AG08396 (cell line): ENCODE measurements at regions not wholly inside any gene's neighbourhood (a gene's known extent, or its start where the extent isn't known, plus 50 kb on each side); places are given as distances from the start of the nearest gene placed in this dataset.
A peak's percentile ranks its signal among the peaks of the same experiment; 100 is the strongest.

Source experiments
- DNase-seq: peaks from one replicate; pipeline ENCODE4 v3.0.0; 2012; ENCODE audit warnings: low spot score, mixed read lengths

DNA sequence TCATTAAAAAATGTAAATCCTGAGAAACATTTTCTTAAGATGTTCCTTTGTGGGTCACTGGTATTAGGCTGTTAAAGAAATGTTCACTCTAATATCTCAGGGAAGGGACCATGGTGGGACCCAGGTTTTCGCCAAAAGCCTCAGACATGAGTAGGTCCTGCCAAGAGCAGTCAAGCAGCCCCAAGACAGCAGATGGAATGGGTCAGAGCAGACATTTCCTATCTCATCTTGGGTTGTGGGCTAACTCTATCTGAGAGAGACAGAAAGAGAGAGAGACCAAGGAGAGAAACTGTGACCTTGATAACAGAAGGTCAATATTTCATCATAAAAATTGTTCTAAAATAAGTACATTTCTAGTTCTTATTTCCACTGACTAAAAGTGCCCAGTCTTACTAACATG, 661.7 kb downstream of the TSN start:
- no peak for DNase-seq

DNA sequence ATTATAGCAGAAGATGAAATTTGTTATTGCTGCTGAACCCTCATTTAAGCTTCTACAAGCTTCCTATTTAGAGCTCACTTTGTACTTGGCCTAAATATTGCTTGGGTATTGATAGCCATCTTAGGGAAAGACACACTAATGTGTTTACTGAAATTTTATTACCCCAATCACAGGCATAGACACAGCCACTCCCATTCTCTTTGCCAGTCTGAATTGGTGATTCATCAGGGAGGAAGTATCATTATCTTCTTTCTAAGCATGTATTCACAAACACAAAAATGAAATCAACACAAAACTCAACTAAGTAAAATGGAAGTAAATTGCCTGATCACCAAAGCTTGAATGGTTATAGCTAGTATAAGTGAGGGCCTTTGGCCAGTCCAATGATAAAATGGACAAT, 666.3 kb downstream of the TSN start:
- DNase-seq = no peak

DNA sequence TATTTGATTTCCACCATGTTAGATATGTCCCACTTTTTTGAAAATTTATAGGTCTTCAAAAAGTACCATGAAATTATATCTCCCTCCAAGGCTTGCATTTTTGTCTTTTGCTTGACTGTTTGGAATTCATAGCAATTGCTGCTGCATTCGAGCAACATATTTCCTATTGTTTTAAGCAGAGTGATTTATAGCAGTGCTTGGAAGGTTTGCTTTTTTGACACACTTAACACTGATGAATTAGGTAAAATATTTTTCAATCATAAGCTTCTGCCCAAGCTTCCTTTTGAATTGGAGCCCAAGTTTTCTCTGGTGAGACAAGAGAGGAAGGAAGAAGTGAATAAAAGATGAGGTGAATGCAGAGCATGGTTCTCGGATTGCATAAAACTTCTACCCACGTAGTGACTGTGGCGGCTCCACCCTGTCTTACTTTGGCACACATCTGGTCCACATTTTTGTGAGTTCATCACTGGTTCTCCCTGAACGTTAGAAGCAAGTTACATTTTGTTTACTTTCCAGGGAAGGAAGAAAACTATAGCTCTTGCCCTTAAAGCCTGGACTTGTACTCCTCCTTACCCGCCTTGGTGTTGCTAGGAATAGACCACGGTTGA, 667.0 kb downstream of the TSN start:
- DNase-seq = no peak

DNA sequence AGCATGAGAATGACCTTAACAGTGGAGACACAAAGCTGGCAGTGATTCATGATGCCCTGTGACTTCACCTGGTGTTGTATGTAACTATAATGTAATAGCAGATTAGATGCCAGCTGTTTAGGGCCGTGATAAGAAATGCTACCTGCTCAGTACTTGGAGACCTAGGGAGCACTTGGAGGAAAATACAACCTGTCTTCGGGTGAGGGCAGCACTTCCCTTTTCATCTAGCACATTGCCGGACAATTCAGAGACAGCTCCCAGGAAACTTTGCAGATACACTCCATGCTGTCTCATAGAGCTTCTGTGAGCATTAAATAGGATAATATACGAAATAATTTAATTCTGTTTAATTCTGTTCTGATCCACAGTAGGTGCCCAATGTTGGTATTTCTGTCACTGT, 668.5 kb downstream of the TSN start:
- DNase-seq = no peak

DNA sequence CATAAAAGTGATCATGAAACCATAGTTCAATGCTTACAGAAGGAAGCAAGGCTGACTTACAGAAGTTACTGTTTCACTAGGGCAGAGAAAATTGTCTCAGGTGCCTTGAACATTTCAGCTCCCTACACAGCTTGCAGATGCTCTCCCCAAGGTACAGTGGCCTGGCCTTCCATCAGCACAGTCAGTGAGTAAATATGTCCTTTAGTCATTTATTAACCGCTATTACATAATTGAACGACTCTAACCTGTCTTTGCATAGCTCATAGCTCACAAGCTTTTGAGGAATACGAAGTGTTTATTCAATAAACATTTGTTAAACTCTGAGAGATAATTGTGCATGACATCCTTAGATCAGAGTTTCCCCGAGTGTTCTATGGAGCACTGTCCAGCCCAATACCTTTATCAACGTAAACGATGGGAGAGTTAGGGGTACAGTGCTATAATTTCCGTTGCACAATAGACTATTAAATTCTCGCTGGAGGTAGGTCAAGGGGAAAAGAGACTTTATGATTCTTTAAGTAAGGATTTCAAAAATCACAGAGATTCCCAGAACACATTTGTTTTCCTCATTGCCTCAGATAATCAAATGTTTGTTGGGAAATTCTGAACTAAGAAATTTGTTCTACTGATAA, 677.8 kb downstream of the TSN start:
- DNase-seq = no peak

DNA sequence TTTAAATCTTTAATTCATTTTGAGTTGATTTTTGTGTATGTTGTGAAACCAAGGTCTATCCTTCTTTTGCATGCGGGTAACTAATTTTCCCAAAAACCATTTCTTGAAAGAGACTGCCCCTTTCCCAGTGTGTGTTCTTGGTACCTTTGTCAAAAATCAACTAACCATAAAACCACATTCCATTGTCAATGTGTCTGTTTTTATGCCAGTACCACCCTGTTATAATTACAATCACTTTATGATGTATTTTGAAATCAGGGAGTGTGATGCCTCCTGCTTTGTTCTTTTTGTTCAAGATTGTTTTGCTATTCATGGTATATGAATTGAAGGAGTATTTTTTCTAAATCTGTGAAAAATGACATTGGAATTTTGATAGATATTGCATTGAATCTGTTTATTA, 689.6 kb downstream of the TSN start:
- no peak for DNase-seq

DNA sequence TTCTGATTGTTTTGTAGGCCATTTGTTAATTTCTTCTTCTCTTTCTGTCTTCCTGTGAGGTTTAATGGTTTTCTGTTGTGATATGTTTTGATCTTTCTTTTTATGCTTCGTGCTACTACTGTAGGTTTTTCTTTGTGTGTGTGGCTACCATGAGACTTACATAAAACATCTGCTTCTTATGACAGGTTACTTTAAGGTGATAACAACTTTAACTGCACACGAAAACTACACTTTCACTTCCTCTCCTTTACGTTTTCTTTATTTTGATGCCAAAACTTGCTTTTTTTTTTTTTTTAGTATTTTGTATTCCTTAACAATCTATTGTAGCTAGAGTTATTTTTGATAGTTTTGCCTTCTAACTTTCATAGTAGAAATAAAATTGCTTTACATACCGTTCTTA, 691.3 kb downstream of the TSN start:
- DNase-seq = no peak

DNA sequence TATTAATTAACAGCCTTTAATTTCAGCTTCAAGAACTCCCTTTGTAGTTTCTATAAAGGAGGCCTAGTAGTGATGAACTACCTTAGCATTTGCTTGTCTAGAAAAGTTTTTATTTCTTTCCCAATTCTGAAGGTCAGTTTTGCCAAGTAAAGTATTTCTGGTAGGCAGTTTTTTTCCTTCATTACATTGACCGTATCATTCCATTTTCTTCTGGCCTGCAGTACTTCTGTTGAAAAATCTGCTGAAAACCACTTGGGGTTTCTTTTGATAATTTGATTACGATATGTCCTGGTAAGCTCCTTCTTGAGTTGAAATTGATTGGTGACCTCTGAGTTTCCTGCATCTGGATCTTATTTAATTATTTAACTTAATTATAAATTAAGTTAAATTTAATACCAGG, 691.8 kb downstream of the TSN start:
- DNase-seq = no peak

DNA sequence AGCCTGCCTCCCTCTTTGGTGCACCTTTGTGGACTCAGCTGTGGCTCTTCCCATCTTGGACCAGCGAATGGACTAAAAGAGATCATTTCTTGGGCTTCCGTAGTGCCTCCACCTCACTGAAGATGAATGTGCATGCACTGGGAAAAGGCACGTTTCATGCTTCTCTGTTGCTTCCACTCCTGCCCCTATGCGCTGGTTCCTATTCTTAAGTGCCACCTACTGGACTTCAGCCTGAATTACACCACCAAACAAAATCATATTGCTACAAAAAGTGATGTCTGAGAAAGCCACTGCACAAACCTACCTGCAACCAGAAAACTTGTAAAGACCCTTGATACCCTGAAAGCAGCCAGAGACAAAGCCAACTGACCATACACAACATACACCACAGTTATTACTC, 695.6 kb downstream of the TSN start:
- peak; percentile 7 for DNase-seq

DNA sequence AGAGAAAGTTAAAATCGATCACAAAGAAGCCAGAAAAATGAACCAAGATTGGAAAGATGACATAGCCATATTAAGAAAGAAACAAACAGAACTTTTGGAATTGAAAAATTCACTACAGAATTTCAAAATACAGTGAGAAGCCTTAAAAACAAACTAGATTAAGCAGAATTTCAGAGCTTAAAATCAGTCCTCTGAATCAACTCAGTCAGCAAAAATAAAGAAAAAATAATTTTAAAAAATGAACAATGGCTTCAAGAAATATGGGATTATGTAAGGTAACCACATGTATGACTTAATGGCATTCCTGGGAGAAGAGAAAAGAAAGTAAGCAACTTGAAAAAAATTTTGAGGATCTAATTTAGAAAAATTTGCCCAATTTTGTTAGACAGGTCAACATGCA, 696.2 kb downstream of the TSN start:
- DNase-seq = no peak

DNA sequence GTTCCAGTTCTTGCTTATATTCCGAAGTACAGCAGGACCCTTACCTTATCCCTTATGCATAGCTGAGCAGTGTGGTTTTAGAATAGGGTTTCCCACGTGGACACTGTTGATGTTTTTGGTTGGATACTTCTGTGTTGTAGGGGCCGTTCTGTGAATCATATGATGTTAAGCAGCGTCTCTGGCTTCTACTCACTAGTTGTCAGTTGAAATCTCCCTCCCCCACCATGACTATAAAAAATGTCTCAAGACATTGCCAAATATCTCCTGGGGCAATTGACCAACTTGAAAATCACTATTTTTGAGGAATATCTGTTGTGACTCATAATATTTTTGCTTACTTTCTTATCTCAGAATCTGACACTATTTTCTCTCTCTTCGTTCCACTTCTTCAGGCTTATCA, 713.7 kb downstream of the TSN start:
- DNase-seq = no peak

DNA sequence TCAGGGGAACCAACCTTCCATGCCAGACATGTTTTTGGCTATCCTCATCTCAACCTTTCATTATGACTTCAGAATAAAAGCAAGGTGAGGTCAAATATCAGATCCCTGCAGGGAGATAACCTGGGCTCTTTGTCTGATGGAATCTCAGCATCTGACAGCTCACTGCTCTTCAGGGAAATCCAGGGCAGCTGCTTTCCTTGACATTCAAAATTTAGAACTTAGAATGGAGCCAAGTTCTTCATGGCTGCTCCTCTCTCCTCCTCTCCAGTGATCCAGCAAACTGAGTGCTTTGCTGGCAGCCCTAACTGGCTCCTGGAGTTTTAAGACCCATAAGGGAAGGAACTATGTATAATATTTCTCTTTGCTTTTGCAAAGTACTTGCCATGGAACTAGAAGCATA, 716.3 kb downstream of the TSN start:
- DNase-seq = no peak

DNA sequence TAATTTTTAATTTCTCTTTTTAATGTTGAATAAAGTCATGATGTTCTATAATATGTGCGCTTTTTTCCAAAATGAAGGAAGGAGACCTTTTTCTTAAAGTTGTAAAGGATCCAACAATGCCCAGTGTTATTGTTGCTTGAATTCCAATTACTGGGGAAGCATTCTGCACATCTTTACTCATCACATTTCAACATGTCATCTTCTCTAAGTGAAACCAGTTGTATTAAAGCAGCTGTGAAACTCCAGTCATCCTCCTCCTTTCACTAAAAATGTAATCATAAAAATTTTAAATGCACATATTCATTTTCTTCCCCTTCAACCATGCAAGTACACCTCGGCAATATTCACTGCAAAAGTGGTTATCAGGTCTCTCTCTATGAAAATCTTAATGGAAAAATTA, 722.7 kb downstream of the TSN start:
- DNase-seq = no peak

DNA sequence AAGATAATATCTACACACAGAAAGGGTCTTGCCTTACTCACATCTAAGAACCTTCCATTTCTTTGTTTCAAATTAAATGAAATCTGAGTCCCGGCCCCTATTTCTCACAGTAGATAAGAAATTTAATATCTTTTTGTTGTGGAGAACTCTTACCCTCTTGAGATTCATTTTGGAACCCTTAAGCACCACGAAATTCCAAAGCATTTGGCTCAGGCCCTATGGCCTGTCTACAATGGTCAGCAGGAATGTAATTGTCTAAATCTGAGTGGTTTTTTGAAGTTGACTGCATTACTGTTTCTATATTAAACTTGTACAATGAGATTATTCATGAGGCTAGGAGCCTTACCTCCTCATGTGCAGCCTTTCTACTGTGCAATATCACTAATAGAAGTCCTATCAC, 723.3 kb downstream of the TSN start:
- no peak for DNase-seq

DNA sequence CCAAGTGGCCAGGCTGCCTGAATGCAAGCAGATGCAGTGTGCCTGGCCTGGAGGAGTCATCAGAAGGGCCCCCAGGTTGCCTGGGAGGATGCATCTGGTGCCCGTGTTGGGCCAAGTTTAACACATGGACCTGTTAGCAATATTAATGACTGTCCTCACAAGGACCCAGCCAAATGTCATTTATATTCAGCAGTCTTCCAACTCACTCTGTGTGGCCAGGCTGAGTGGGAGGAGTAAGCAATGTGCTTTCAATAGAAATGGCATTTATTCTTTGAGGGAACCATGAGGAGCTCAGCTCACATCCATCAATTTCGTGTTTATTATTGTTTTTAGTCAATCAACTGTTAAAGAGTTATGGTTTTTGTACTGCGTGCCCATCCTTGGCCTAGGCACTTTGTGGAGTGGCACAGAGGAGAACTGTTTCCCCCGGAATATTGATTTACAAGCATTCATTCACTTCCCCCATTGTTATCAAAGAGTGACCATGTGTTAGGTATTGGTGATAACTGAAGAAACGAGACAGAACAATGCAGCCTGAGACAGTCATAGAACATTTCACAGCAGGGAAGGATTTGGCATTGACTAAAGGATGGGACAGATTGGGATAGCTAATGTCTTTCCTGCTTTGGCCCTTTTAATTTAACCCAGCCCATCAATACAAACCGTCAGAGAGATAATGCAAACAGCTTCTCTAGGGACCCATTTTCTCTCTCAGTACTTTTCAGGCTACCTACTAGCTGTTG, 725.2 kb downstream of the TSN start:
- no peak for DNase-seq

DNA sequence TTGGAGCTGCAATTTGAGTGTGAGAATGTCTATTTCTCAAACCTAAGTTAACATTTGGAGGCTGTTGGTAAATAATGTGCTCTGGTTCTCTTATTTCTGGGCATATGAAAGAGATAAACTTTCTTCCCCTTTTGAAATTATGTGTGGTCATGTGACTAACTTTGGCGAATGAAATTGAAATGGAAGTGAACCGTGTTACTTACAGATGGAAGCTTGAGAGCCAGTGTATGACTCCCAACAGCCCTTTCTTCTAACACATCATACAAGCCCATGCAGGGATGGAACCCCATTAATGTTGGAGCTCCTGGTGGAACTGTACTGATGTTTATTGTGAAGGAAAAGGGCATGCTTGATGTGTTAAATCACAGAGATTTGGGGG, 725.8 kb downstream of the TSN start:
- no peak for DNase-seq

DNA sequence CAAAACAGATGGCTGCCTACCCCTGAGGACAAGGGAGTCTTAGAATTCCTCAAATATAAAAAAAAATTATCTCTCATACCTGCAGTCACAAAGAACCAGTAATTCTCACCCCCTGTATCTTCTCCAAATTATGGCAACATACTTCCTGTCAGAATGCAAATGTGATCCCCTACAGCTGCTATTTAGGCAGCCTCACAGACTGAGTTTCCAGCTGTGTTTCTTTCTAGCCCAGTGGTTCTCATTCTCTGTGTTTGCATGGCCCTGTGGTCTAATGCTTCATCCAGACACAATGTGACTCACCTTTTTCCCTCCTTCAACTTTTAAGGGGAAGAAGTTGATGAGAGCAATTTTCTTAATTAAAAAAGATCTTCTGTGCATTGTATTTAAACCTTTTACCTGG, 726.3 kb downstream of the TSN start:
- DNase-seq = no peak

DNA sequence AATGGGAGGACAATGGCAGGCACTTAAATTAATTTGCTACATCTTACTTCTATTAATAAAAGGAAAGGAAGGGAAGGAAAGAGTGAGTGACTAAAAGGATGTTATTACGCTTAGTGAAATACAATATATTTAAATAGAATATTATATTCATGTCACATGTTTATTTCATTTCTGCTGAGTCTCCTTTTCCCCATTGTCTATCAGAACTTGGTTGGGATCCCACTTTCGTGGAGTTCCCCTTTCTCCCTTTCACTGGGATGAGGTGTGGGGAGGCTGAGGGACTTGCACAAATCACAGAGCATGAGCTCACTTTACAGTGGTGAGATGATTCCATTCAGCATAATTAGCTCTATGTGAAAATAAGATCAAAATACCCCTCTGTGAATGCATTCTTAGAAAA, 730.6 kb downstream of the TSN start:
- DNase-seq = no peak

DNA sequence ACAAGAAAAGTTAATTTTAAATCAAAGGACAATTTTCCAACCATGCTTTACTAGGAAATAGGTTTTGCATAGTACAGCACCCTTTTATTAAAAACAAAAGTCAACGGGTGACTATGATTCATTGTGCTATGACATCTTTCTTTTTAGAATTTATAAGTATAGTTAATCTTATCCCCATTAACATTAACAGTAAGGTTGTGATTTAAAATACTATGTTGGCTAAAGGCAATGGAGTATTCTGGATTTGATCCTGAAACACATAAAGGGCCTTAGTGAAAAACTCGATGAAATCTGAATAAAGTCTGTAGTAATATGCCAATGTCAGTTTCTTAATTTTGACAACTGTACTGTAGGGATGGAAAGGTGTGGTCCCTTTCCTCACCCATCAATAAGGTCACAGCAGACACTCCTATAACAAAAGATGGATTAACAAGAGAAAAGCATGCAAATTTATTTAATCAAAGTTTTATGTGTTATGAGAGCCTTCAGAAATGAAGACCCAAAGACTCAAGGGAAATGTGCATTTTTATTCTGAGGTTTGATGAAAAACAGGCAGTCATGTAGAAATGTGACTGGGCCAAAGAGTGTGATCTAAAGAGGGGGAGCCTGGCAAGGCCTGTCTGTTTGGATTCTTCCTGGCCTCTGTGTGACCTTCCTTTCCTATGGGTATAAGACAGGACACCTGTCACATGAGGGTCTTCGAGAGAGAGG, 731.4 kb downstream of the TSN start:
- no peak for DNase-seq

DNA sequence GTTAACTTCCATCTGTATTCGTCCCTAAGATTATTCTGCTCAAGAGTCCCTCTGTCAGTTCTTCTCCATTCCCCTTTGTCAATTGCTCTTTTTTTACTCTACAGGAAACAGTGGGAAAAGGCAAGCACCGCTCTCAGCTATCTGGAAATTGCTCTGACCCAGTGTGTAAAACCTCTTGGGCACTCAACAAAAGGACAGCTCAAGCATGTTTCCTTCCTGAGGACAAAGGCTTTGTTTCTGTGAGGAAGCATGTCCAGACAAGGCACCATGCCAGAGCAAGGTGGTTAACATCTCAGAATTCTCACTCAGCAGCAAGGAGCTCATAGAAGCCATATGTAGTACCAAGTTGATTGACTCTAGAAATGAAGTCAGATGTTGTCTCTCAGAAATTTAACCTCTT, 735.6 kb downstream of the TSN start:
- no peak for DNase-seq

DNA sequence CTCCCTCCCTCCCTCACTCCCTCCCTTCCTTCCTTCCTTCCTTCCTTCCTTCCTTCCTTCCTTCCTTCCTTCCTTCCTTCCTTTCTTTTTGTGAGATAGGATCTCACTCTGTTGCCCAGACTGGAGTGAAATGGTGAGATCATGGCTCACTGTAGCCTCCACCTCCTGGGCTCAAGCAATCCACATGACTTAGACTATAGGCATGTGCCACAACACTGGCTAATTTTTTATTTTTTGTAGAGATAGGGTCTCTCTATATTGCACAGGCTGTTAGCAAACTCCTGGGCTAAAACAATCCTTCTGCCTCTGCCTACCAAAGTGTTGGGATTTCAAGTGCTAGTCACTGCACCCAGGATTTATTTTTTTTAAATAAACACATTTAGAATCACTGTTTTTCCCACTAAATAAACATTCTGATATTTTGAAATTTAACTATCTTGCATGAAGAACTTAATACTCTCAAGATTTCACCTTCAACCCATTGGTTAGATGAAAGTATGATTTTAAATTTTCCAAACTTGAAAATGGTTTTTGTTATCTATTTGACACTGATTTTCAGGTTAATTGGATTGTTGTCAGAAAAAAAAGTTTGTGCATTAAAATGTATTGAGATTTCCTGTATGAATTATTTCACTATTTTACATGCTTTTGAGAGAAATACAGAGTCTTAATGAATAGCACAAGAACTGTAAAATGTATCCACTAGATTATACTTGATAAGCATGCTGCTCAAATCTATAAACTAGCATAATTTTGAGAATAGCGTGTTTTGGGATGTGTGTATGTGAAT, 745.1 kb downstream of the TSN start:
- no peak for DNase-seq

DNA sequence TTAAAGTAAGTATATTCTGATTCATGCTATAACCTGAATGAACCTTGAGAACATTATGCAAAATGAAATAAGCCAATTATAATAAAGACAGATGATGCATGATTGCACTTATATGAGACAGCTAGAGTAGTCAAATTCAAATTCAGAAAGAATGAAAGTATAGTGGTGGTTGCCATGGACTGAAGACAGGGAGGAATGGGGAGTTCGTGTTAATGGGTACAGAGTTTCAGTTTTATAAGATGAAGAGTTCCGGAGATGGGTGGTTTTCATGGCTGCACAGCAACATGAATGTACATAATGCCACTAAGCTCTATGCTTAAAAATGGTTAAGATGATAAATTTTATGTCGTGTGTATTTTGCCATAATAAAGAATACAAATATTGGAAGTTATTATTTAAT, 751.2 kb downstream of the TSN start:
- no peak for DNase-seq
